G401.6 (cell line): ENCODE measurements at regions not wholly inside any gene's neighbourhood (a gene's known extent, or its start where the extent isn't known, plus 50 kb on each side); places are given as distances from the start of the nearest gene placed in this dataset.

Experiments used
- FAIRE-seq: peaks from 2 replicates; lab custom pipeline; 2012; peaks lifted over from hg19 to GRCh38; lab: Jason Lieb, UNC

GRCh38 chr10:125337510-125337909, 177.1 kb upstream of the CTBP2 start:
- no peak for FAIRE-seq

GRCh38 chr10:125334545-125334944, 174.2 kb upstream of the CTBP2 start:
- FAIRE-seq = no peak

- no peak for FAIRE-seq
These were observed 173.4 kb upstream of the CTBP2 start for GRCh38 chr10:125333769-125334168.

GRCh38 chr10:125333209-125333591, 172.8 kb upstream of the CTBP2 start:
- no peak for FAIRE-seq

- no peak for FAIRE-seq
These were observed 172.3 kb upstream of the CTBP2 start for GRCh38 chr10:125332548-125333208.

GRCh38 chr10:125331056-125331455, 170.7 kb upstream of the CTBP2 start:
- FAIRE-seq = no peak

GRCh38 chr10:125329056-125329455, 168.7 kb upstream of the CTBP2 start:
- no peak for FAIRE-seq

GRCh38 chr10:125325326-125325725, 165.0 kb upstream of the CTBP2 start:
- FAIRE-seq = no peak

- FAIRE-seq = no peak
These were observed 156.1 kb upstream of the CTBP2 start for GRCh38 chr10:125316436-125316835.

GRCh38 chr10:125300937-125301336, 140.6 kb upstream of the CTBP2 start:
- FAIRE-seq = no peak

- no peak for FAIRE-seq
These were observed 139.1 kb upstream of the CTBP2 start for GRCh38 chr10:125299461-125299860.

- FAIRE-seq = no peak
These were observed 136.2 kb upstream of the CTBP2 start for GRCh38 chr10:125296598-125296997.

GRCh38 chr10:125294109-125294508, 133.7 kb upstream of the CTBP2 start:
- no peak for FAIRE-seq

GRCh38 chr10:125291836-125292235, 131.5 kb upstream of the CTBP2 start:
- no peak for FAIRE-seq

GRCh38 chr10:125289461-125289860, 129.1 kb upstream of the CTBP2 start:
- no peak for FAIRE-seq

GRCh38 chr10:125284875-125285597, 124.7 kb upstream of the CTBP2 start:
- no peak for FAIRE-seq

GRCh38 chr10:125283836-125284614, 123.7 kb upstream of the CTBP2 start:
- FAIRE-seq = no peak

GRCh38 chr10:125283191-125283835, 123.0 kb upstream of the CTBP2 start:
- FAIRE-seq = no peak

GRCh38 chr10:125281091-125281490, 120.7 kb upstream of the CTBP2 start:
- no peak for FAIRE-seq

GRCh38 chr10:125276133-125276532, 115.8 kb upstream of the CTBP2 start:
- FAIRE-seq = no peak

- FAIRE-seq = no peak
These were observed 114.6 kb upstream of the CTBP2 start for GRCh38 chr10:125274961-125275360.

- no peak for FAIRE-seq
These were observed 112.7 kb upstream of the CTBP2 start for GRCh38 chr10:125273023-125273422.

- no peak for FAIRE-seq
These were observed 109.4 kb upstream of the CTBP2 start for GRCh38 chr10:125269716-125270115.
